ENCODE measurements at regions not wholly inside any gene's neighbourhood (a gene's known extent, or its start where the extent isn't known, plus 50 kb on each side); places are given as distances from the start of the nearest gene placed in this dataset.

DNA sequence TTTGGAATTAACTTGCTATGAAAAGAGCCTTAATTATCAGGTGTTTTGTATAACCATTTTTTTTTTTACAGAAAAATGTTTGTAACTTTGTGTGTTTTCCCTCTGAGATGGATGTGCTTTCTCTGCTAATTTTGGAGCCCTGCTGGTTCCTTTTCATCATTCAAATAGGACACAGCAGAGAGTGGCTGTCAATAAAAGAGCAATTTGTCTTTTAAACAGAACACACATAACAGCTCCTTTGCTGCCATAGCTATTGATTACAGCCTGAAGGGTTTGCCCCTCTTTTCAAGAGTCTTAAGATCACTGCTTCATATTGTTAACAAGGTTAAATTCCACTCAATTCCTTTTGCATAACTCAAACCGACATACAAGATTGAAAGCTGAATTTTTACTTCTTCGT is 187.2 kb upstream of the MBL2 start:
- H3K4me1 ChIP-seq (ENCODE audit: control insufficient read depth, insufficient read depth, low read length, poor library complexity, severe bottlenecking), result no peaks in the 10 kb centered on the region
- ATAC-seq (ENCODE audit: low read depth in 2 of 2), result no peak
- no peaks in the 10 kb centered on the region for H3K9me3 ChIP-seq (ENCODE audit: control insufficient read depth in 2 of 2, low read length in 2 of 2)
- H3K4me3 ChIP-seq (ENCODE audit: low read depth, low read length), result no peak overlapping the region
- Mint-ChIP-seq H3K36me3 (no peaks in the 10 kb centered on the region), H3K4me1 (no peaks in the 10 kb centered on the region), H3K27ac (no peak overlapping the region), H3K27me3 (no peaks in the 10 kb centered on the region), H3K9me3 (peaks cover 0 to 8% (median 3%) of the 10 kb centered on the region in 7 donors), H3K4me3 (no peak overlapping the region)
- no peak overlapping the region for H3K27ac ChIP-seq (ENCODE audit: insufficient read depth, low read length, poor library complexity, severe bottlenecking)
- no peak for DNase-seq
- H3K27me3 ChIP-seq (ENCODE audit: control insufficient read depth, insufficient read depth, low read length), result no peaks in the 10 kb centered on the region
- H3K36me3 ChIP-seq (ENCODE audit: control insufficient read depth, insufficient read depth, low read length), result no peaks in the 10 kb centered on the region

DNA sequence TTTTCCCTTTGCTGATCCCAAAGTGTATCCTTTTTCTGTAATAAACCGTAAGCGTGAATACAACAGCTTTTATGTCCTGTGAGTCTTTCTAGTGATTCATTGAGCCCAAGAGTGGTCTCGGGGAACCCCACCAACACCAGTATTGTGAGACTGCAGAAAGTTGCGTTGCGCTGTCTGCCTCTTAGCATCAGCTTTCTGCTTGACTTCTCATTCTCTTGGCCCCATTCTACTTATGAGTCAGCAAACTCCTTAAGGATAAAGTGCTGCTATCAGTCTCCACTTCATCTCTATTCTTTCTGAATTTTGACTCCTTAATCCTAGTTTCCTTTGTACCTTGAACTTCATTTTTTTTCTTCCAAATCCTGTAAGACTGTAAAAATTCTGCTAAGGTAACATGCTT is 184.3 kb upstream of the MBL2 start:
- Mint-ChIP-seq H3K27me3 (no peaks in the 10 kb centered on the region), H3K4me3 (no peak overlapping the region), H3K27ac (no peak overlapping the region), H3K9me3 (peaks cover 2 to 20% (median 5%) of the 10 kb centered on the region in 7 donors), H3K4me1 (no peaks in the 10 kb centered on the region), H3K36me3 (no peaks in the 10 kb centered on the region)
- H3K27me3 ChIP-seq (ENCODE audit: control insufficient read depth, insufficient read depth, low read length), result no peaks in the 10 kb centered on the region
- peaks cover 0 to 5% of the 10 kb centered on the region in 2 experiments for H3K9me3 ChIP-seq (ENCODE audit: control insufficient read depth in 2 of 2, low read length in 2 of 2)
- H3K4me1 ChIP-seq (ENCODE audit: control insufficient read depth, insufficient read depth, low read length, poor library complexity, severe bottlenecking), result no peaks in the 10 kb centered on the region
- no peak overlapping the region for H3K4me3 ChIP-seq (ENCODE audit: low read depth, low read length)
- H3K36me3 ChIP-seq (ENCODE audit: control insufficient read depth, insufficient read depth, low read length), result no peaks in the 10 kb centered on the region
- DNase-seq (no peak), ATAC-seq (ENCODE audit: low read depth in 2 of 2) (no peak)
- no peak overlapping the region for H3K27ac ChIP-seq (ENCODE audit: insufficient read depth, low read length, poor library complexity, severe bottlenecking)

DNA sequence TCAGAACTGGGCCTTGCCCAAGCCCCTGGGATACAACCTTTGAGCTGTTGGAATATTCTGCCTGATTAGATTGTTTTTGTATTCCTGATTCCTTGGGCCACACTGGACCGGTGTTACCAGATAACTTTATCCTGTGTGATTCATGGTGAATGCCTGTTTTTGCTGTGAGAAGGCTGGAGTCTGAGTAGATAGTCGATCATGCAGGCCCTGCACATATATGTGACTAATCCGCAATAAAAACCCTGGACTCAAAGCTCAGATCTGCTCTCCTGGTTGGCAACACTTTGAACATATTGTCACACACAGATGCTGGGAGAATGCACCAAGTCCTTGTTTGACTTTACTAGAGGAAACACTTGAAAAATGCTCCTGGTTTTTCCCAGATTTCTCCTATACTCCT is 183.9 kb upstream of the MBL2 start:
- Mint-ChIP-seq H3K4me1 (no peaks in the 10 kb centered on the region), H3K9me3 (peaks cover 2 to 21% (median 5%) of the 10 kb centered on the region in 7 donors), H3K27ac (no peak overlapping the region), H3K4me3 (no peak overlapping the region), H3K27me3 (no peaks in the 10 kb centered on the region), H3K36me3 (no peaks in the 10 kb centered on the region)
- H3K4me3 ChIP-seq (ENCODE audit: low read depth, low read length), result no peak overlapping the region
- no peaks in the 10 kb centered on the region for H3K4me1 ChIP-seq (ENCODE audit: control insufficient read depth, insufficient read depth, low read length, poor library complexity, severe bottlenecking)
- H3K27ac ChIP-seq (ENCODE audit: insufficient read depth, low read length, poor library complexity, severe bottlenecking), result no peak overlapping the region
- H3K36me3 ChIP-seq (ENCODE audit: control insufficient read depth, insufficient read depth, low read length), result no peaks in the 10 kb centered on the region
- H3K27me3 ChIP-seq (ENCODE audit: control insufficient read depth, insufficient read depth, low read length), result no peaks in the 10 kb centered on the region
- DNase-seq, result no peak
- peaks cover 1 to 7% of the 10 kb centered on the region in 2 experiments for H3K9me3 ChIP-seq (ENCODE audit: control insufficient read depth in 2 of 2, low read length in 2 of 2)
- ATAC-seq (ENCODE audit: low read depth in 2 of 2), result no peak

DNA sequence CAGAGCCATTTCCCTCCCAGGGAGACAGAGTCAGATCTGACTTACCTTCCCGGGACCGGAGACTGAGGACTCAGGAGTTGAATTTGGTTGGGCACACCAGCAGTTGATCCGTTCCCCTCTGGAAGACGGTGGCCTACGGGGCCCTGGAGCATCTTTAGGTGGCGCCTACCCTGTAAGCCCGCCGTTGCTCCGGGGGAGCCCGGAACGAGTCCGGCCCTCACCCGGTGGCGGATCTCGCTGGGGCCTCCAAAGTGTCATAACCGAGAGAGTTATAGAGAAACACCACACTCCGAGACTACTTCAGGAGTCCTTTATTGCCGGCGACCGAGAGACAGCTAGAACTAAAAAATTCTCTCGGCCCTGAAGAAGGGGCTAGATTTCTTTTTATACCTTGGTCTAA is 182.8 kb upstream of the MBL2 start:
- Mint-ChIP-seq H3K4me1 (no peaks in the 10 kb centered on the region), H3K27ac (no peak overlapping the region)
- DNase-seq, result no peak

DNA sequence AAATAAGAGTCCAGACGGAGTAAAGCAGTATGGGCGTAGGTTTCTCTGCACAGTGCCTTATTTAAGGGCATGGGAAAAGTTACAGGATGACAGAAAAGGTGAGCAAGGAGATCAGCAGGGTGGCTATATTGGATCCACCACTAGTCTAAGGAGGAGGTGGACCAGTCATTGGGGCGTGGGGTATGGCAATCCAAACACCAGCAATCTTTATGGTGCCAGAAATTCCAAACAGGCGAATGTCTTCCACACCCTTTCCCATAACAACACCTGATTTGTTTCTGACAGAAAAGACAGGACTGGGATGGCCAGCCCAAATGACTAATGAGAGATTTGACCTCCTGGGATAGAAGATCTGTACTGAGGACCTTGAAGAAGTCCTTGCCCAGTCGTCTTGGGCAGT is 181.8 kb upstream of the MBL2 start:
- no peaks in the 10 kb centered on the region for H3K27me3 Mint-ChIP-seq
- ATAC-seq (ENCODE audit: low read depth in 2 of 2) (no peak), DNase-seq (no peak)
- H3K4me1 ChIP-seq (ENCODE audit: control insufficient read depth, insufficient read depth, low read length, poor library complexity, severe bottlenecking), result no peaks in the 10 kb centered on the region
- H3K4me1 Mint-ChIP-seq, result no peaks in the 10 kb centered on the region
- H3K36me3 ChIP-seq (ENCODE audit: control insufficient read depth, insufficient read depth, low read length), result no peaks in the 10 kb centered on the region
- no peak overlapping the region for H3K27ac ChIP-seq (ENCODE audit: insufficient read depth, low read length, poor library complexity, severe bottlenecking)
- H3K36me3 Mint-ChIP-seq, result no peaks in the 10 kb centered on the region
- H3K4me3 Mint-ChIP-seq, result no peak overlapping the region
- peaks cover 2 to 29% (median 9%) of the 10 kb centered on the region in 7 donors for H3K9me3 Mint-ChIP-seq
- H3K4me3 ChIP-seq (ENCODE audit: low read depth, low read length), result no peak overlapping the region
- H3K9me3 ChIP-seq (ENCODE audit: control insufficient read depth in 2 of 2, low read length in 2 of 2), result peaks cover 3 to 17% of the 10 kb centered on the region in 2 experiments
- no peak overlapping the region for H3K27ac Mint-ChIP-seq
- H3K27me3 ChIP-seq (ENCODE audit: control insufficient read depth, insufficient read depth, low read length), result no peaks in the 10 kb centered on the region

More for the DNA sequence above, 182.8 kb upstream of the MBL2 start:
- no peak overlapping the region for H3K4me3 ChIP-seq (ENCODE audit: low read depth, low read length)
- H3K36me3 ChIP-seq (ENCODE audit: control insufficient read depth, insufficient read depth, low read length), result no peaks in the 10 kb centered on the region
- H3K27ac ChIP-seq (ENCODE audit: insufficient read depth, low read length, poor library complexity, severe bottlenecking), result no peak overlapping the region
- peaks cover 3 to 13% of the 10 kb centered on the region in 2 experiments for H3K9me3 ChIP-seq (ENCODE audit: control insufficient read depth in 2 of 2, low read length in 2 of 2)
- no peaks in the 10 kb centered on the region for H3K4me1 ChIP-seq (ENCODE audit: control insufficient read depth, insufficient read depth, low read length, poor library complexity, severe bottlenecking)
- H3K9me3 Mint-ChIP-seq, result peaks cover 2 to 21% (median 5%) of the 10 kb centered on the region in 7 donors
- ATAC-seq (ENCODE audit: low read depth in 2 of 2), result no peak
- H3K27me3 Mint-ChIP-seq, result no peaks in the 10 kb centered on the region
- H3K36me3 Mint-ChIP-seq, result no peaks in the 10 kb centered on the region
- H3K4me3 Mint-ChIP-seq, result no peak overlapping the region
- H3K27me3 ChIP-seq (ENCODE audit: control insufficient read depth, insufficient read depth, low read length), result no peaks in the 10 kb centered on the region

DNA sequence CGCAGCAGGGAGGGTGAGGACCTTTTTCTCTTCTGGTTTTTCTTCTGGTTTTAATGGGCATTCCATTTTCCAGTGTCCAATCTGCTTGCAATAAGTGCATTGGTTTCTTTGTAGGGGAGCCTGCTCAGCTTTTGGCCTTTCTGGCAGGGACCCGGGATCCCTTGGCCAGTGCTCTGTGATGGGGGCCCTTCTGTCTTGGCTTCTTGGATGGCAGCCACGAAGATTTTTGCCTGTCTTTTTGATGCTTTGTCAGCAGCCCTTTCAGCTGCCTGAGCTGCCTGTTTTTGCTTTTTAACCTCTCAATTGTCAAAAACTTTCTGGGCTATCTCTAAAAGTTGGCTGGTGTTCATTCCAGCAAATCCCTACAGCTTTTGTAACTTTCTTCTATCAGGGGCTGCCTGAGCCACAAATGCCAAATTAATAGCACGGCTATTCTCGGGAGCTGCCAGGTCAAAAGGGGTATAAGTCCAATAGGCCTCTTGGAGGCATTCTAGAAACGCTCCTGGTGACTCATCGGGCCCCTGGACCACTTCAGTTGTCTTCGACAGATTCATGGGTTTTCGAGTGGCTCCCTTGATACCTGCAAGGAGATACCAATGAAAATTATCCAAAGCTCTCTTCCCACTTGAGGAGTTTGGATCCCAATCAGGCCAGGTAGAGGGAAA is 179.9 kb upstream of the MBL2 start:
- no peaks in the 10 kb centered on the region for H3K36me3 Mint-ChIP-seq
- H3K27ac ChIP-seq (ENCODE audit: insufficient read depth, low read length, poor library complexity, severe bottlenecking), result no peak overlapping the region
- no peaks in the 10 kb centered on the region for H3K4me1 ChIP-seq (ENCODE audit: control insufficient read depth, insufficient read depth, low read length, poor library complexity, severe bottlenecking)
- H3K27me3 ChIP-seq (ENCODE audit: control insufficient read depth, insufficient read depth, low read length), result no peaks in the 10 kb centered on the region
- peaks cover 3 to 24% of the 10 kb centered on the region in 2 experiments for H3K9me3 ChIP-seq (ENCODE audit: control insufficient read depth in 2 of 2, low read length in 2 of 2)
- peaks cover 2 to 40% (median 12%) of the 10 kb centered on the region in 7 donors for H3K9me3 Mint-ChIP-seq
- H3K4me3 ChIP-seq (ENCODE audit: low read depth, low read length), result no peak overlapping the region
- no peaks in the 10 kb centered on the region for H3K4me1 Mint-ChIP-seq
- H3K27me3 Mint-ChIP-seq, result no peaks in the 10 kb centered on the region
- no peak for ATAC-seq (ENCODE audit: low read depth in 2 of 2)
- no peak overlapping the region for H3K27ac Mint-ChIP-seq
- no peaks in the 10 kb centered on the region for H3K36me3 ChIP-seq (ENCODE audit: control insufficient read depth, insufficient read depth, low read length)
- H3K4me3 Mint-ChIP-seq, result no peak overlapping the region
- DNase-seq, result no peak

DNA sequence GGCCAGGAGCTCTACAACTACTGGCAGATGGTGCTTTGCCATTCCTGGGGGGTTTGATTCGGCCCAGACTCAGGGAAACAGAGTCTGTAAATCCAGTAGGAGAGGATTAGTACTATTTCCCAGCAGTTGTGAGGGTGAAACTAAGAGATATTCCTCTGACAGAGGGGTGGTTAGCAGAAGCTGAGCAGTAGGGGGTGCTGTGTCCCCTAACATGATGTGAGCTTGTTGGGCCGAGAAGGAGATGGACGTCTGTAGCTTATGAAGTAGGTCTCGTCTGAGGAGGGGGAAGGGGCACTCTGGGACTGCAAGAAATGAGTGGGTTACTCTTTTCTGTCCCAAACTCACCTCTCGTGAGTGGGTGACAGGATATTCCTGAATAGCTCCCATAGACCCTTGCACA is 179.2 kb upstream of the MBL2 start:
- DNase-seq (no peak), ATAC-seq (ENCODE audit: low read depth in 2 of 2) (no peak)
- peaks cover 3 to 28% of the 10 kb centered on the region in 2 experiments for H3K9me3 ChIP-seq (ENCODE audit: control insufficient read depth in 2 of 2, low read length in 2 of 2)
- H3K4me3 ChIP-seq (ENCODE audit: low read depth, low read length), result no peak overlapping the region
- no peaks in the 10 kb centered on the region for H3K4me1 ChIP-seq (ENCODE audit: control insufficient read depth, insufficient read depth, low read length, poor library complexity, severe bottlenecking)
- Mint-ChIP-seq H3K4me1 (no peaks in the 10 kb centered on the region), H3K27me3 (no peaks in the 10 kb centered on the region), H3K36me3 (no peaks in the 10 kb centered on the region), H3K9me3 (peaks cover 0 to 46% (median 14%) of the 10 kb centered on the region in 7 donors), H3K27ac (no peak overlapping the region), H3K4me3 (no peak overlapping the region)
- H3K27me3 ChIP-seq (ENCODE audit: control insufficient read depth, insufficient read depth, low read length), result no peaks in the 10 kb centered on the region
- no peak overlapping the region for H3K27ac ChIP-seq (ENCODE audit: insufficient read depth, low read length, poor library complexity, severe bottlenecking)
- no peaks in the 10 kb centered on the region for H3K36me3 ChIP-seq (ENCODE audit: control insufficient read depth, insufficient read depth, low read length)

DNA sequence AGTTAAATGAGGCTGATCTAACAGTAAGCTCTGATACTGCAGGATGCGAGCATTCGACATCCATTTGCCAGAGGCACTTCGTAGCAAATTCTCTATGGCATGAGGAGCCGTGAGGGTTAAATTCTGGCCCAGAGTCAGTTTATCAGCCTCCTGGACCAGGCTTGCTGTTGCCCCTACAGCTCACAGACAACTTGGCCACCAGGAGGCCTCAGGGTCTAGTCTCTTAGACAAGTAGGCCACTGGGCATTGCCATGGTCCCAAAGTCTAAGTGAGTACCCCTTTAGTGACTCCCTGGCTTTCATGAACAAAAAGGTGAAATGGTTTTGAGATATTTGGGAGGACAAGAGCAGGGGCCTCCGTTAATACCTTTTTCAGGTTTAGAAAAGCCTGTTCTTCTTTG is 178.0 kb upstream of the MBL2 start:
- Mint-ChIP-seq H3K27ac (no peak overlapping the region), H3K4me3 (no peak overlapping the region), H3K27me3 (no peaks in the 10 kb centered on the region), H3K9me3 (peaks cover 0 to 46% (median 18%) of the 10 kb centered on the region in 7 donors), H3K36me3 (no peaks in the 10 kb centered on the region), H3K4me1 (no peaks in the 10 kb centered on the region)
- no peaks in the 10 kb centered on the region for H3K36me3 ChIP-seq (ENCODE audit: control insufficient read depth, insufficient read depth, low read length)
- ATAC-seq (ENCODE audit: low read depth in 2 of 2) (no peak), DNase-seq (no peak)
- H3K4me3 ChIP-seq (ENCODE audit: low read depth, low read length), result no peak overlapping the region
- no peaks in the 10 kb centered on the region for H3K27me3 ChIP-seq (ENCODE audit: control insufficient read depth, insufficient read depth, low read length)
- H3K27ac ChIP-seq (ENCODE audit: insufficient read depth, low read length, poor library complexity, severe bottlenecking), result no peak overlapping the region
- H3K4me1 ChIP-seq (ENCODE audit: control insufficient read depth, insufficient read depth, low read length, poor library complexity, severe bottlenecking), result no peaks in the 10 kb centered on the region
- peaks cover 3 to 28% of the 10 kb centered on the region in 2 experiments for H3K9me3 ChIP-seq (ENCODE audit: control insufficient read depth in 2 of 2, low read length in 2 of 2)
